ENCODE measurements at regions not wholly inside any gene's neighbourhood (a gene's known extent, or its start where the extent isn't known, plus 50 kb on each side); places are given as distances from the start of the nearest gene placed in this dataset.

DNA sequence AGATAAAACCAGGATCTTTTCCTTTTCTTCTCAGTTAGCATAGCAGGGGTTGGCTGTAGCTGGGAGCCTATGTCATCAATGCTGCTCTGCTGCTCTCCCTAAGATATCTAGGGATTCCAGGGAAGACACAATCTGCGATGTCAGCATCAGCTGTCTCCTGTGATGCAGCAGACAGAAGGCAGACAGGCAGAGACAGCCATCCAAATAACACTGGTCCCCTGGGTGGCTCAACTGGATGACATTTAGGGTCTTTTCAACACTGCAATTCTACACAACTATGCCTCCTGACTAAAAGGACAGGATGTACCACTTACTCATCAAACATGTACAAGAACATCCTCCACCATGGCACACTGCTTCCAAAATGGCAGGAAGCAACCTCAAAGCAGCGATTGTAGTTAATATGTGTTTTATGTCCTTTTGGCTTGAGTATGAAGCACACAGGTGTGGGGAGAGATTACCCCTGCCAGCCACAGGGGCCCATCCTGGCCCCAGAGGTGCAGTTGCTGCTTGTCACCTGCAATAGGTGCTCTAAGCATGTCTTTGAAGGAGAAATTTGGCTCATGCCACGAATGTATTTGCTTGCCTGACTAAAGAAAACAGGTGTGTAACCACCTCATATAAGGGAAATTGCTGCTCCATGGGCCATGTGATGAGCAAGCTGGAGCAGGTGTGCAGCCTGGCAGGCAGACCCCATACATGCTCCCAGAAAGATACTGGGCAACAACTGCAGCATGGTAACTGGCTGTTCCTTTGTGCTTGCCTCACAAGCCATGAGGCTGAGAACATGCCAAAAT lies 357.8 kb downstream of the VPS13C start:
- intact Hi-C loops (cut with micrococcal nuclease), result no loop called here
- H3K36me3 ChIP-seq (ENCODE audit: control insufficient read depth in 1 of 2, insufficient read depth in 2 of 2, low read length in 2 of 2), result no peaks in the 10 kb centered on the region
- no peaks in the 10 kb centered on the region for H3K9me2 ChIP-seq (ENCODE audit: insufficient read depth)
- TF ChIP-seq SP1 (IDR thresholded peaks at IDR 0.05; ENCODE audit: low read depth) (no peak), ZNF274 (IDR thresholded peaks at IDR 0.05; ENCODE audit: low read depth, low read length) (no peak), SRF (IDR thresholded peaks at IDR 0.05; ENCODE audit: low read depth) (no peak), EGR1 (IDR thresholded peaks at IDR 0.05; ENCODE audit: low read depth) (no peak), JUND (IDR thresholded peaks at IDR 0.05) (no peak), SIN3A (IDR thresholded peaks at IDR 0.05; ENCODE audit: low read depth) (no peak), ZBTB33 (IDR thresholded peaks at IDR 0.05; ENCODE audit: extremely low read depth, insufficient replicate concordance, low read length) (no peak), EZH2 (IDR thresholded peaks at IDR 0.05) (no peak), POLR2A (IDR thresholded peaks at IDR 0.05; ENCODE audit: borderline replicate concordance, extremely low read depth, insufficient read depth, insufficient read length) (no peak), ZFX (IDR thresholded peaks at IDR 0.05) (no peak), CBX3 (IDR thresholded peaks at IDR 0.05; ENCODE audit: low read depth) (no peak), ELF1 (IDR thresholded peaks at IDR 0.05; ENCODE audit: borderline replicate concordance, low read depth) (no peak), POLR2AphosphoS5 (IDR thresholded peaks at IDR 0.05; ENCODE audit: low read depth, low read length) (no peak), FOSL1 (IDR thresholded peaks at IDR 0.05; ENCODE audit: low read depth) (no peak)
- TF ChIP-seq, protein P1, sequence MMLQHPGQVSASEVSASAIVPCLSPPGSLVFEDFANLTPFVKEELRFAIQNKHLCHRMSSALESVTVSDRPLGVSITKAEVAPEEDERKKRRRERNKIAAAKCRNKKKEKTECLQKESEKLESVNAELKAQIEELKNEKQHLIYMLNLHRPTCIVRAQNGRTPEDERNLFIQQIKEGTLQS (IDR thresholded peaks at IDR 0.05), result no peak
- TF ChIP-seq, protein P2, sequence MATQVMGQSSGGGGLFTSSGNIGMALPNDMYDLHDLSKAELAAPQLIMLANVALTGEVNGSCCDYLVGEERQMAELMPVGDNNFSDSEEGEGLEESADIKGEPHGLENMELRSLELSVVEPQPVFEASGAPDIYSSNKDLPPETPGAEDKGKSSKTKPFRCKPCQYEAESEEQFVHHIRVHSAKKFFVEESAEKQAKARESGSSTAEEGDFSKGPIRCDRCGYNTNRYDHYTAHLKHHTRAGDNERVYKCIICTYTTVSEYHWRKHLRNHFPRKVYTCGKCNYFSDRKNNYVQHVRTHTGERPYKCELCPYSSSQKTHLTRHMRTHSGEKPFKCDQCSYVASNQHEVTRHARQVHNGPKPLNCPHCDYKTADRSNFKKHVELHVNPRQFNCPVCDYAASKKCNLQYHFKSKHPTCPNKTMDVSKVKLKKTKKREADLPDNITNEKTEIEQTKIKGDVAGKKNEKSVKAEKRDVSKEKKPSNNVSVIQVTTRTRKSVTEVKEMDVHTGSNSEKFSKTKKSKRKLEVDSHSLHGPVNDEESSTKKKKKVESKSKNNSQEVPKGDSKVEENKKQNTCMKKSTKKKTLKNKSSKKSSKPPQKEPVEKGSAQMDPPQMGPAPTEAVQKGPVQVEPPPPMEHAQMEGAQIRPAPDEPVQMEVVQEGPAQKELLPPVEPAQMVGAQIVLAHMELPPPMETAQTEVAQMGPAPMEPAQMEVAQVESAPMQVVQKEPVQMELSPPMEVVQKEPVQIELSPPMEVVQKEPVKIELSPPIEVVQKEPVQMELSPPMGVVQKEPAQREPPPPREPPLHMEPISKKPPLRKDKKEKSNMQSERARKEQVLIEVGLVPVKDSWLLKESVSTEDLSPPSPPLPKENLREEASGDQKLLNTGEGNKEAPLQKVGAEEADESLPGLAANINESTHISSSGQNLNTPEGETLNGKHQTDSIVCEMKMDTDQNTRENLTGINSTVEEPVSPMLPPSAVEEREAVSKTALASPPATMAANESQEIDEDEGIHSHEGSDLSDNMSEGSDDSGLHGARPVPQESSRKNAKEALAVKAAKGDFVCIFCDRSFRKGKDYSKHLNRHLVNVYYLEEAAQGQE (IDR thresholded peaks at IDR 0.05; ENCODE audit: low read depth), result no peak
- no peaks in the 10 kb centered on the region for H3K79me2 ChIP-seq (ENCODE audit: insufficient read depth, low read length)
- no peaks in the 10 kb centered on the region for H3K27me3 ChIP-seq (ENCODE audit: insufficient read depth, low read length)
- no peak overlapping the region for H3K4me2 ChIP-seq (ENCODE audit: low read length)
- no peak for DNase-seq (ENCODE audit: low read depth, low spot score)
- H3K9ac ChIP-seq (ENCODE audit: low read length), result no peak overlapping the region
- H3K27ac ChIP-seq (ENCODE audit: low read depth, low read length), result no peak overlapping the region
- no peak overlapping the region for H2AFZ ChIP-seq (ENCODE audit: low read depth, low read length, poor library complexity, severe bottlenecking)
- no TSS peak for BruUV-seq (replicated peaks)
- CTCF ChIA-PET, result no interaction called here
- RAD21 ChIA-PET (ENCODE audit: low non-redundant PET in 1 of 2, low total read pairs in 2 of 2, uncharacterized antibody in 2 of 2, unreplicated experiment in 2 of 2), result no interaction called here
- H4K20me1 ChIP-seq (ENCODE audit: insufficient read depth), result no peaks in the 10 kb centered on the region; the same call in 1 of the 2 replicates
- POLR2A ChIA-PET, result no interaction called here
- no peaks in the 10 kb centered on the region for H3K9me3 ChIP-seq (ENCODE audit: control insufficient read depth in 1 of 2, insufficient read depth in 1 of 2, low read depth in 1 of 2, low read length in 2 of 2)
- no peak for ATAC-seq
- H3K4me3 ChIP-seq (replicated peaks in 1 of 2; ENCODE audit: low read depth in 1 of 2, low read length in 2 of 2), result no peak overlapping the region
- no peaks in the 10 kb centered on the region for H3K4me1 ChIP-seq (ENCODE audit: control insufficient read depth in 1 of 2, insufficient read depth in 2 of 2, low read length in 2 of 2)
